ENCODE measurements at regions not wholly inside any gene's neighbourhood (a gene's known extent, or its start where the extent isn't known, plus 50 kb on each side); places are given as distances from the start of the nearest gene placed in this dataset.

GRCh38 chr2:8527676-8528075 is 154.2 kb upstream of the ID2 start:
- DNase-seq, result no peak

GRCh38 chr2:8528863-8529262 is 153.0 kb upstream of the ID2 start:
- DNase-seq, result no peak

GRCh38 chr2:8529706-8530277 is 152.1 kb upstream of the ID2 start:
- no peak for DNase-seq

- no peak for DNase-seq
Observed at GRCh38 chr2:8531481-8531880, 150.4 kb upstream of the ID2 start.

- DNase-seq, result no peak
Observed at GRCh38 chr2:8532438-8532837, 149.4 kb upstream of the ID2 start.

- DNase-seq, result no peak
Observed at GRCh38 chr2:8533923-8534322, 147.9 kb upstream of the ID2 start.

GRCh38 chr2:8534386-8534728 is 147.5 kb upstream of the ID2 start:
- no peak for DNase-seq

GRCh38 chr2:8534729-8535468 is 147.0 kb upstream of the ID2 start:
- DNase-seq, result peak; percentile 91

- no peak for DNase-seq
Observed at GRCh38 chr2:8535469-8535795, 146.4 kb upstream of the ID2 start.

GRCh38 chr2:8535821-8536685 is 145.8 kb upstream of the ID2 start:
- DNase-seq, result peak; percentile 61

GRCh38 chr2:8536686-8537561 is 144.9 kb upstream of the ID2 start:
- DNase-seq, result no peak

- no peak for DNase-seq
Observed at GRCh38 chr2:8537562-8538155, 144.2 kb upstream of the ID2 start.

GRCh38 chr2:8538531-8538930 is 143.3 kb upstream of the ID2 start:
- no peak for DNase-seq

- no peak for DNase-seq
Observed at GRCh38 chr2:8538931-8539621, 142.8 kb upstream of the ID2 start.

GRCh38 chr2:8539743-8540551 is 141.9 kb upstream of the ID2 start:
- peak; percentile 52 for DNase-seq

- no peak for DNase-seq
Observed at GRCh38 chr2:8540552-8541055, 141.3 kb upstream of the ID2 start.

- no peak for DNase-seq
Observed at GRCh38 chr2:8541223-8541622, 140.6 kb upstream of the ID2 start.

- no peak for DNase-seq
Observed at GRCh38 chr2:8541636-8542035, 140.2 kb upstream of the ID2 start.

- DNase-seq, result no peak
Observed at GRCh38 chr2:8542381-8543059, 139.3 kb upstream of the ID2 start.

GRCh38 chr2:8543060-8543382 is 138.8 kb upstream of the ID2 start:
- DNase-seq, result no peak
